Fibroblast of lung (primary cell): ENCODE measurements at regions not wholly inside any gene's neighbourhood (a gene's known extent, or its start where the extent isn't known, plus 50 kb on each side); places are given as distances from the start of the nearest gene placed in this dataset.

Experiments used
- CTCF ChIP-seq, 2 donors: IDR thresholded peaks in 1 of 2; conservative IDR thresholded peaks in 1 of 2; 1 replicate in 1 of 2; 2 replicates in 1 of 2; pipeline ENCODE4 v1.5.1; 2011 to 2012; ENCODE audit warnings: low read length in 2 of 2, control low read depth in 1 of 2, inconsistent platforms in 1 of 2, low read depth in 1 of 2, mild to moderate bottlenecking in 1 of 2
- EZH2 ChIP-seq: IDR thresholded peaks from 2 replicates; pipeline ENCODE4 v1.5.1; 2012; ENCODE audit warnings: low read length, control low read depth, mild to moderate bottlenecking; ENCODE audit errors: missing control alignments

GRCh38 chr16:54482892-54483574 lies 196.4 kb upstream of the IRX3 start:
- no peak for TF ChIP-seq CTCF (conservative IDR thresholded peaks at IDR 0.05 in 1 of 2, IDR thresholded peaks at IDR 0.05 in 1 of 2; ENCODE audit: low read depth in 1 of 2, low read length in 2 of 2)
- no peak for TF ChIP-seq EZH2
